Spleen (tissue), 7 donors: ENCODE measurements at regions not wholly inside any gene's neighbourhood (a gene's known extent, or its start where the extent isn't known, plus 50 kb on each side); places are given as distances from the start of the nearest gene placed in this dataset.

ENCODE experiments used
- POLR2A ChIP-seq, 3 donors: fragments of 450-650 bp; IDR thresholded peaks; one replicate each; pipeline ENCODE4 v1.5.1; 2017; ENCODE audit warnings: antibody characterized with exemption in 3 of 3, mild to moderate bottlenecking in 1 of 3
- TF ChIP-seq, protein P1 (sequence below), 11 experiments: fragments of 200-600 bp in 7 of 11; fragments of 450-650 bp in 4 of 11; sonication (generic) in 4 of 11; IDR thresholded peaks in 8 of 11; conservative IDR thresholded peaks in 3 of 11; 1 replicate in 7 of 11; 2 replicates in 4 of 11; pipeline versions ENCODE4 v1.4.0 to v1.8.0; 2016 to 2021; ENCODE audit warnings: antibody characterized with exemption in 11 of 11, inconsistent platforms in 4 of 11, mild to moderate bottlenecking in 1 of 11
- donor health status: DM: no; HTN: no; CAD: no; lungs with moderate emphysema.
- donor health status: DM: no; HTN: no; CAD: no.
- donor health status: DM: no; HTN: no; CAD: no.

DNA sequence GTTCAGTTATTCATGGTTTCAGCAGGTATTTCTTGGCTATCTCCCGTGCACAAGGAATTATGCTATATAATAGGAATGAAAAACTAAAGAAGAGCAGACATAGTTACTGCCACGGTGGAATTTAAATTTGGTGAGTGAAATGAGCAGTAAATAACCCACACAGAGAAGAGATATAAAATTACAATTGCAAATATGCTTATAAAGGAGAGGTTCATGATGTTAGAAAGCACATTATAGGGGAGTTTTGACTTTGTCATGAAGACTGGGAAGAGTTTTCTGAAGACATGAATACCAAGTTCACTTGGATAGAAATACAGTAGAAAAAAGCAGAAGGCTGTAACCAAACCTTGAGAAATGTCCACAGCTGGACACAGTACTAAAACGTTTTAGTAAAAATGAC, 712.0 kb upstream of the AADAT start:
- no peak for TF ChIP-seq POLR2A (IDR thresholded peaks at IDR 0.05)
- TF ChIP-seq, protein P1, sequence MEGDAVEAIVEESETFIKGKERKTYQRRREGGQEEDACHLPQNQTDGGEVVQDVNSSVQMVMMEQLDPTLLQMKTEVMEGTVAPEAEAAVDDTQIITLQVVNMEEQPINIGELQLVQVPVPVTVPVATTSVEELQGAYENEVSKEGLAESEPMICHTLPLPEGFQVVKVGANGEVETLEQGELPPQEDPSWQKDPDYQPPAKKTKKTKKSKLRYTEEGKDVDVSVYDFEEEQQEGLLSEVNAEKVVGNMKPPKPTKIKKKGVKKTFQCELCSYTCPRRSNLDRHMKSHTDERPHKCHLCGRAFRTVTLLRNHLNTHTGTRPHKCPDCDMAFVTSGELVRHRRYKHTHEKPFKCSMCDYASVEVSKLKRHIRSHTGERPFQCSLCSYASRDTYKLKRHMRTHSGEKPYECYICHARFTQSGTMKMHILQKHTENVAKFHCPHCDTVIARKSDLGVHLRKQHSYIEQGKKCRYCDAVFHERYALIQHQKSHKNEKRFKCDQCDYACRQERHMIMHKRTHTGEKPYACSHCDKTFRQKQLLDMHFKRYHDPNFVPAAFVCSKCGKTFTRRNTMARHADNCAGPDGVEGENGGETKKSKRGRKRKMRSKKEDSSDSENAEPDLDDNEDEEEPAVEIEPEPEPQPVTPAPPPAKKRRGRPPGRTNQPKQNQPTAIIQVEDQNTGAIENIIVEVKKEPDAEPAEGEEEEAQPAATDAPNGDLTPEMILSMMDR (IDR thresholded peaks at IDR 0.05 in 8 of 11, conservative IDR thresholded peaks at IDR 0.05 in 3 of 11), result no peak
